OCI-LY3 (cell line): ENCODE measurements at regions not wholly inside any gene's neighbourhood (a gene's known extent, or its start where the extent isn't known, plus 50 kb on each side); places are given as distances from the start of the nearest gene placed in this dataset.

Experiments
- EZH2phosphoT487 ChIP-seq: fragments of 200-600 bp; shearing (Covaris generic); IDR thresholded peaks from 2 replicates; pipeline ENCODE4 v1.6.1; 2018; ENCODE audit warnings: antibody characterized with exemption, mixed run types, low read depth
- TF ChIP-seq, protein P1 (sequence below): fragments of 200-600, 300-600 bp; sonication (generic); IDR thresholded peaks from 2 replicates; pipeline ENCODE4 v1.5.1; 2014; ENCODE audit warnings: antibody characterized with exemption, low read length, low read depth

GRCh38 chr17:17417718-17418181 lies 59.0 kb upstream of the MED9 start:
- TF ChIP-seq, protein P1, sequence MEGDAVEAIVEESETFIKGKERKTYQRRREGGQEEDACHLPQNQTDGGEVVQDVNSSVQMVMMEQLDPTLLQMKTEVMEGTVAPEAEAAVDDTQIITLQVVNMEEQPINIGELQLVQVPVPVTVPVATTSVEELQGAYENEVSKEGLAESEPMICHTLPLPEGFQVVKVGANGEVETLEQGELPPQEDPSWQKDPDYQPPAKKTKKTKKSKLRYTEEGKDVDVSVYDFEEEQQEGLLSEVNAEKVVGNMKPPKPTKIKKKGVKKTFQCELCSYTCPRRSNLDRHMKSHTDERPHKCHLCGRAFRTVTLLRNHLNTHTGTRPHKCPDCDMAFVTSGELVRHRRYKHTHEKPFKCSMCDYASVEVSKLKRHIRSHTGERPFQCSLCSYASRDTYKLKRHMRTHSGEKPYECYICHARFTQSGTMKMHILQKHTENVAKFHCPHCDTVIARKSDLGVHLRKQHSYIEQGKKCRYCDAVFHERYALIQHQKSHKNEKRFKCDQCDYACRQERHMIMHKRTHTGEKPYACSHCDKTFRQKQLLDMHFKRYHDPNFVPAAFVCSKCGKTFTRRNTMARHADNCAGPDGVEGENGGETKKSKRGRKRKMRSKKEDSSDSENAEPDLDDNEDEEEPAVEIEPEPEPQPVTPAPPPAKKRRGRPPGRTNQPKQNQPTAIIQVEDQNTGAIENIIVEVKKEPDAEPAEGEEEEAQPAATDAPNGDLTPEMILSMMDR, result no peak
- no peak for TF ChIP-seq EZH2phosphoT487
